SU-DHL-6 (cell line): ENCODE measurements at regions not wholly inside any gene's neighbourhood (a gene's known extent, or its start where the extent isn't known, plus 50 kb on each side); places are given as distances from the start of the nearest gene placed in this dataset.

Experiments used
- CTCF ChIP-seq: fragments of 200-600 bp; sonication (generic); IDR thresholded peaks from one replicate; pipeline ENCODE4 v1.5.1; 2017; ENCODE audit warnings: antibody characterized with exemption, mild to moderate bottlenecking, low read length, moderate library complexity; ENCODE audit not compliant: insufficient read depth, poor library complexity, severe bottlenecking
- EZH2phosphoT487 ChIP-seq: fragments of 200-600 bp; sonication (generic), shearing (Covaris generic); conservative IDR thresholded peaks from 2 replicates; pipeline ENCODE4 v1.6.1; 2018; ENCODE audit warnings: mild to moderate bottlenecking, antibody characterized with exemption, low read length, moderate library complexity, mixed read lengths

- TF ChIP-seq CTCF, result no peak
- no peak for TF ChIP-seq EZH2phosphoT487
Measured at GRCh38 chr4:116489739-116490138, 595.6 kb downstream of the TRAM1L1 start.
